Activated T-cell treated with anti-CD3 and anti-CD28 coated beads for 4 hours (primary cell): ENCODE measurements at regions not wholly inside any gene's neighbourhood (a gene's known extent, or its start where the extent isn't known, plus 50 kb on each side); places are given as distances from the start of the nearest gene placed in this dataset.
"Not testable (repeated sequence)": the region's sequence is repeated elsewhere in the genome, so short reads cannot be mapped to it uniquely, and the experiment has no call there.

Experiments
- DNase-seq: peaks from one replicate; pipeline ENCODE4 v3.0.0-alpha.2; 2020

GRCh38 chr2:16390561-16390960 is 275.1 kb downstream of the CYRIA start:
- DNase-seq: no peak

- no peak for DNase-seq
These were observed 276.0 kb downstream of the CYRIA start for GRCh38 chr2:16389611-16390010.

DNA sequence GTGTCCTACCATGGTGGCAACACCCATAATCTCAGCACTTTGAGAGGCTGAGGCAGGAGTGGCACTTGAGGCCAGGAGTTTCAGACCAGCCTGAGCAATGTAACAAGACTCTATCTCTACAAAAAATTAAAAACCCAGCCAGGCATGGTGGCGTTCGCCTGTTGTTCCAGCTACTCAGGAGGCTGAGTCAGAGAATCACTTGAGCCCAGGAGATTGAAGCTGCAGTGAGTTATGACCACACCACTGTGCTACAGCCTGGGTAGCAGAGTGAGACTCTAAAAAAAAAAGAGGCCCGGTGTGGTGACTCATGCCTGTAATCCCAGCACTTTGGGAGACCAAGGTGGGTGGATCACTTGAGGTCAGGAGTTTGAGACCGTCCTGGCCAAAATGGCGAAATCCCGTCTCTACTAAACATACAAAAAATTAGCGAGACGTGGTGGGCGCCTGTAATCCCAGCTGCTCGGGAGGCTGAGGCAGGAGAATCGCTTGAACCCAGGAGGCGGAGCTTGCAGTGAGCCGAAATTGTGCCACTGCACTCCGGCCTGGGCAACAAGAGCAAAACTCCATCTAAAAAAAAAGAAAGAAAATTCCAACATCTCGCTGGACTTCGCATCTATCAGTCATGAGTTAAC is 277.3 kb downstream of the CYRIA start:
- DNase-seq: not testable (repeated sequence)

DNA sequence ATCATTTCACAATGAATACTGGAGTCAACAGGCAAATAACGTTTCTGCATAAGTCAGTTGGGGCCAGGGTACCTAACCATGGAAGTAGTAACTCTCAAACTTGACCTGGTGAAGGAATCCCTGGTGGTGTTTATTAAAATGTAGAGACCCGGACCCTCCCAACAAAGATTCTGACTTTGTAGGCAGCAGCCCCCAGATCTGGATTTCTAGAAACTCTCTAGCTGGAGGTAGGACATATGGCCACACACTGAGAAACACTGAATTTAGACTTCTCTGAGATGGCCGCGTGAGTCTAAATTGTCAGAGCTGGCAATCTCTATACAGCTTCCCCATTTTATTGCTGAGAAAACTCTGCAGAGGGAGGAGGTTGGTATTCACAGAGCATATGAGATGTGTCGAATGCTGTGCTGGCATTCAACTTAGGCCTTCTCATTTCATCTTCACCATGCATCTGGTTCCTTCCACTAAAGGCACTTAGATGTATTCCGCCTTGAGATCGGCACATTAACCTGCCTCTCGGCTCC is 278.1 kb downstream of the CYRIA start:
- no peak for DNase-seq

DNA sequence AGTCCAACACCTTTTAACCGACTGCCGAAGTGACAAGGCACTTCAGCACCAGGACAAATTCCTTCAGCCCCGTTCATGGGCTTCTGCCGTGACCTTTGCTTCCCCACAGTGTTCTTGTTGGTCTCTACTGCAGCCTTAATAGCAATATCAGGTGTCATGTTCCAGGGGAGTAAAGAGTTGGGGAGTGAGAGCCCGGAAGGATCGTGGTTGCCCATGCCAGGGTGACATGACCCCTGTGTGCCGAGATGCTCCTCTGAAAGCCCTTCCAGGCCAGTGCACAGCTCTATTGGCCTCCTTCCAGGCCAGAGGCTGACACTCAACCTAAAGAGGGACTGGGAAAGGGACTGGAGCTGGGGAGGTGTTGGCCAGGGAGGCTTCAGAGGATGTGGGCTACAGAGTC is 279.2 kb downstream of the CYRIA start:
- no peak for DNase-seq

- no peak for DNase-seq
These were observed 279.6 kb downstream of the CYRIA start for GRCh38 chr2:16386031-16386430.

GRCh38 chr2:16385341-16385740 is 280.3 kb downstream of the CYRIA start:
- DNase-seq: no peak

GRCh38 chr2:16383411-16383810 is 282.2 kb downstream of the CYRIA start:
- no peak for DNase-seq

GRCh38 chr2:16382451-16382850 is 283.2 kb downstream of the CYRIA start:
- DNase-seq: no peak

GRCh38 chr2:16381511-16381910 is 284.1 kb downstream of the CYRIA start:
- no peak for DNase-seq

DNA sequence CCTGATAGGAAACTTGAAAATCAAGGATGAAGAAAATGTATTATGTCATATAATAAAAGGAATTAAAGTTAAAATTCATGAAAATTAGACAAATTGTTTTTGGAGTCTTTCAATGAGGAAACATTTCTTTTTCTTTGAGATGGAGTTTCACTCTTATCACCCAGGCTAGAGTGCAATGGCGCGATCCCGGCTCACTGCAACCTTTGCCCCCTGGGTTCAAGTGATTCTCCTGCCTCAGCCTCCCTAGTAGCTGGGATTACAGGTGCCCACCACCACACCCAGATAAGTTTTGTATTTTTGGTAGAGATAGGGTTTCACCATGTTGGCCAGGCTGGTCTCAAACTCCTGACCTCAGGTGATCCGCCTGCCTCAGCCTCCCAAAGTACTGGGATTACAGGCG is 285.7 kb downstream of the CYRIA start:
- DNase-seq: not testable (repeated sequence)

- DNase-seq: not testable (repeated sequence)
These were observed 286.6 kb downstream of the CYRIA start for GRCh38 chr2:16379061-16379460.

GRCh38 chr2:16378031-16378430 is 287.6 kb downstream of the CYRIA start:
- DNase-seq: no peak

GRCh38 chr2:16375981-16376380 is 289.7 kb downstream of the CYRIA start:
- DNase-seq: no peak

- DNase-seq: no peak
These were observed 290.3 kb downstream of the CYRIA start for GRCh38 chr2:16375351-16375750.

DNA sequence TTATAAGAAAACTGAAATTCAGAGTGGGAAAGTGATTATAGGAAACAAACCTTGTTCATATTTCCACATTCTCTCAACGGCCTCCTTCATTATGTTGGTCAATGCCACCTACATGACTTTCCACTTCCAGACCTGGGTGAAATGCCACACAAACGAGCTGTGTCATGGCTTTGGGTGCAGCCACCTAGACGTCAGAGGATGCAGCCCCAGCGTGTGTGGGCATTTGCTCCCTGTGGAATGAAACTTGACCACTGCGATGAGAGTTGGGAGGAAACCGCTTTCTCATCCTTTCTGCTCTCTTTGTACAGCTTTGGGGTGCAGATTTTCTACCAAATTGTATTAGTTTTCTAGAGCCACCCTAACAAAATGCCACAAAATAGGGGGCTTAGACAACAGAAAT is 291.0 kb downstream of the CYRIA start:
- DNase-seq: no peak

DNA sequence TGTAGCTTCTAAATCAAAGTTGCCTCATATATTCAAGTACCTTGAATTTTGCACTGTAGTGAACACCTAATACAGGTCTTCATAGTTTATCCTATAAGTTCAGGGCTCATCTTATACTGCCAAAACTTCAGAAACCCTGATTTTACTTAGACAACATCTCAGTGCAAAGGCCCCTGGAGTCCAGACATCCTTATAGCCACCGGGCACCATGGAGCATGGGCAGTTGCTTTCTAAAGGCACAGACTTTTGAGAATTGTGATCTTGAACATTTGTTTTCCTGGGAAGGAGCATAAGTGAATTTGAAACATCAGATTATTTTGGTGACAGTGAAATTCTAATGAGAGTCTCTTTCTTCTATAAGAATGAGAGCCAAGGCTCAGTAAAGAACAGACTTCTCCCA is 292.3 kb downstream of the CYRIA start:
- DNase-seq: no peak

GRCh38 chr2:16371751-16372150 is 293.9 kb downstream of the CYRIA start:
- DNase-seq: no peak

DNA sequence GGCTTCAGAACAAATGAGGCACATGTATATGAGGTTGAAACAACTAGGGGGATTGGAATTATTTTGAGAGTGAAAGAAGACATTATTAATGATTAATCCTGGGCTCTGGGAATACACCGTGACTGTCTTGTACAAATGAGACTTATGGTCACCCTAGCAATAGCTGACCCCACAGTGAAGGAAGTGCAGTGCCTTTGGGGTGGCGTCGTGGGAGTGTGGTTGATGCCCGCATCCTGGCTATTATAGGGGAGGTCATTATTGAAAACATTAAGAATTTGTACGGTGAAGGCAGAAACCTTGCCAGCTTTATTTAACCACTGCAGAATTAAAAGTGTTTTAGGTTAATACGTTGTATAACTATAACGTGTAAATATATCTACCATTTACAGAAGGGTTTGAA is 296.7 kb downstream of the CYRIA start:
- DNase-seq: no peak

DNA sequence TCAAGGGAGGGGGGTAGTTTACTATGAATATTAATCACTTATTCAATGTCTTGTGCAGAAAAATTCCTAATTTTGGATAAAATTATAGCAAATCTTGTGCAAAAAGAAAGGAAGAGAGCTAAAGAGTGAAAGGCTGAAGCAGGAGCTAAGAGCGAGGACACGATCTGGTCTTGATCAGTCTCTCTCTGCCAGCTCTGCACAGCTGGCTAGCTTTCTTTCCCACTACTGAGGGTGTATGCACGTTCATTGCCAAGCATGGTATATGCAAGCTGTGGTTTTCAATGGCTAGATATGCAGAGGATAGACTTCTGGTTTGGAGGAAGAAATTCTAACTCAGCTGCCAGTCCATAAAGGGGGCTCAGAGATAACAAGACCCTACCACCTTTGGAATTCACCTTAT is 297.3 kb downstream of the CYRIA start:
- DNase-seq: no peak

DNA sequence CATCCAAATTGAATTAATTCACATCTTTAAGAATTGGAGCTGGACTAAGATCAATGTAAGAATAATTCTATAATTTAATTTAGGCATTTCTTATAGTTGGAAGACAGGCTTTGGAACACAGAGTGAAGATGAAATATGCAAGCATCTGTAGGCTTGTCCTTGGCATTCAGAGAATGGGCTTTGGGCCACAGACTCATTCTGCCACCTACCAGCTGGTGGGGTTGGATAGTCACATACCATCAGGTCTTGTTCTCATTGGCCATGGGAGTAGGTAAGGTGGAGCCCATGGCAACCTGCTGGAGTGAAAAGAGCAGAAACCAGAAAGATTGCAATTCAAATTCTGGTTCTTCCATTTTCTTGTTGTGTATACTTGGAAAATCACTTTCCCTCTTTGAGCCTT is 300.3 kb downstream of the CYRIA start:
- no peak for DNase-seq

DNA sequence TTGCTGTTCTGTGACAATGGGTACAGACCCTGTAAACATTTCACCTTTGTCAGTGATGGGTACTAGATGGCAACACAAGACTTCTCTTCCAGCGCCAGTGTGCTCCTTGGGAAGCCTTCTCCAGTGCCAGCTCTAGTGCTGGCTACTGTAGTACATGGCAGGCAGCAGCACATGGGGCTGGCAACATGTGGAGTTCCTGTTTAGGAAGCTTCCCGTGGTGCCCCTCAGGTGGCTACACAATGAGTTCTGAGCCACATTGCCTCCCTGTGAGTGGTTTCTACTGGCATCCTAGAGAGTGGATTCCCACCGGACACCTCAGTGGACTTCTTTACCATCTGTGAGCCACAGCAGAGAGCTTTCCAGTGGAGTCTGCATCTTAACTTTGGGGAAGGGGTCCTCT is 302.1 kb downstream of the CYRIA start:
- DNase-seq: no peak

- DNase-seq: no peak
These were observed 303.0 kb downstream of the CYRIA start for GRCh38 chr2:16362611-16363010.

GRCh38 chr2:16361261-16361995 is 304.2 kb downstream of the CYRIA start:
- no peak for DNase-seq

DNA sequence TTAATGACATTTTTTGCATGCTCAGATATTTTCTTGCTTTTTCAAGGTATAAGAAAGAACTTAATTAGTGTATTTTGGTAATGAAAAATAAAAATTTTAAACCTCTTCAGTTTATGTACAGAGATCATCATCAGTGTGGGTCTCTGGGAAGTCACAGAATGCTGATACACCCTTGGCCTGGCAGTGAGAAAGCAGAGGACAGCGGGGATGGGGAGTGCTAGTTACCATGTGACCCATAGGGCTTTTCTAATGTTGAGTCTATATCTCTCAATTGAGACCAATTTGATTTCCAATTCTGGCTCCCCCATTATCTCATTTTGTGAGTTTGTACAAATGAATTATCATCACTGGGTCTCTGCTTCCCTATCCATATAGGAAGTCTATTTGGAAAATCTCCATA is 305.7 kb downstream of the CYRIA start:
- no peak for DNase-seq
